Stromal cell of bone marrow (primary cell): ENCODE measurements at regions not wholly inside any gene's neighbourhood (a gene's known extent, or its start where the extent isn't known, plus 50 kb on each side); places are given as distances from the start of the nearest gene placed in this dataset.
A peak's percentile ranks its signal among the peaks of the same experiment; 100 is the strongest.
"Not testable (repeated sequence)": the region's sequence is repeated elsewhere in the genome, so short reads cannot be mapped to it uniquely, and the experiment has no call there.

Source experiments
- DNase-seq: peaks from one replicate; pipeline ENCODE4 v3.0.0-alpha.2; 2012; ENCODE audit warnings: low read depth

DNA sequence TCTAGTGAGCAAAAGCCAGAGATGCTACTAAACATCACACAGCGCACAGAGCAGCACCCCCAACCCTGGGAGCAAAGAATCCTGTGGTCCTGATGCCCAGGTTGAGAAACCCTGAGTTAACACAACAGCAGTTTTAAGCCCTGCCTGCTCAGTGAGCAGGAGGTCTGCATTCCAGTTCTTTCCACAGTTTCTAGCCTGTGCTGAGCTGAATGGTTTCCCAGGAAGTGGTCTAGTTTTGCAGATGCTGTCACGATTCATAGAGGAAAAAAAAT is 171.1 kb upstream of the PROK2 start:
- DNase-seq: peak; percentile 2

DNA sequence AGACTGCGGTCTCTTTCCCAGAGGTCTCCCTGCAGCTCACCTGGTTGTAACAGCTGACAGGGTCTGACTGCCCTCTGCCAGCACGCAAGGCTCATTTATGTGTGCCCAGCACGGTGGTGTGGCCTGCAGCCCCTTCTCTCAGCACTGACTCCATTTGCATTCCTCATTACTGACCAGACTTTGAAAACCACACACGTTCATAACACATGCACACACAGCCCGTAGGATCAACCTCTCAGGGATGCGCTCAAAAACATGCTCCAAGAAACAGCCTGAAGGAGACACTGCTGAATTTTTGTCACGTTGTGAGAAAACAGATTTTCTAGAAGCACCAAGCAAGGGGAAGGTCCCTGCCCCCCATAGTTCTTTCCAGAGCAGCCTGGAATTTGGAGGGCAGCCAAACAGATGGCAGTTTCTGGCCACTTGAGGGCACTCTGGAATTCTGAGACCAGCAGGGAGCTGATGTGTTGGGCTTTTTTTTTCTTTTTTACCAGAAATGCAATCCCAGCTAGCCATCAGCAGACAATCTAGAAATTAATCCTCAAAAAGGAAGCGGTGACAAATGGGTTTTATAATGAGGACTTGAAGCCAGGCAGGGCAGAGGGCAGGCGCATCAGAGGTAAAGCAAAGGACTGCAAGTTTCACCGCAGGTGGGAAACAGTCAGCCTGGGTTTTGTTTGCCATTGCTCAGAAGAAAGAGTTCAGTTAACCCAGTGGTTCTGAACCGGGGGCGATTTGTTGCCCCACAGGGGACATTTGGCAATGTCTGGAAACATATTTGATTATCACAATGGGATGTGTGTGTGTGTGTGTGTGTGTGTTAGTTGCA is 170.5 kb upstream of the PROK2 start:
- peak; percentile 80 for DNase-seq

DNA sequence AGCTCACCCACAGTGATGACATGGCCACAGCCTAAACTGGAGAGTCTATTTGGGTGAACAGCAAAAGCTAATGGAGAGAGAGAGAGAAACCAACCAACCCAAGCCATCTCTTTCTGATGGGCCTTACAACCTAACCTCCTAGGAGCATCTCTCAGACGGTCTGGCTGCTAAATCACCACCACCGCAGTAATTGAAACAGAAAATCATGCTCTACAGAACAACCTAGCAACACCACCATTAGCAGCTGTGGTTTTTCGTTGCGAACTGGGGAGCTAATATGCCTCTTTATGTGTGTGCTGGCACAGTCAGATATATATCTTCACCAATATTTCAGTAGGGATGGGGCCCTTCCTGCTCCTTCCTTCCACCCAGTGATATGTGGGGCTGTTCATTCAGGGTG is 166.9 kb upstream of the PROK2 start:
- DNase-seq: no peak

DNA sequence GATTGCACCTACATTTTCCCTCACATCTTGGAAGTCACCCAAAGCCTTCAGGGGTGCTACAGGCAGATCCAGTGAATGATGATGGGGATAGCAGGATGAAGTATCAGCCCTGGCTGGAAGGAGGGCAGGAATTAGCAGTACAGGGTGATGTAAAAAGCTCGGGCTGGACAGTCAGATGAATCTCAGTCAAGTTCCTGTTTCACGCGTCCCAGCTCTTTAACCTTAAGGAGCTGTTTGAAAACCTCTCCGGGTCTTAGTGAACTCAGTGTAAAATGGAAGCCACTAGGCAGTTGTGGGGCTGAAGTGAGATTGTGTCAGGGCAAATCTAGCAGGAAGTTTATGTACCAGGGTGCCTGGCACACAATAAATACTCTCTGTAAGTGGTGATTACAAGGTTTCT is 166.4 kb upstream of the PROK2 start:
- DNase-seq: no peak

DNA sequence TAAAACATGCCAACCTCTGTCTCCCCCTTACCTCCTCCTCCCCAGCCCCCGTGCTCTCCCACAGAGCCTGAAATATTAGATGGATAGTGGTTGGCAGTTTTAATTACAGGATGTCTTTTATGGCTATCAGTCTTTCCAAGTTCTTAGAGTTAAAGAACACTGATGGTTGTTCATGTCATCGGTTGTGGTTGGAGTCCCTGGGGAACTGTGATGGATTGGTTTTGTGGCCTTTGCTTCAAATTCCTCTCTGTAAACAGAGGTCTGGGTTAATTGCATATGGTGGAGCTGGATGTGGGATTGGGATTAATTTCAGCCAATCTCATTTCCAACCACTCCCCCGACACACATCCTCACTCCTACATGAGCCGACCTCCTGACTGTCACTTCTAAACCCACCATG is 164.5 kb upstream of the PROK2 start:
- no peak for DNase-seq

DNA sequence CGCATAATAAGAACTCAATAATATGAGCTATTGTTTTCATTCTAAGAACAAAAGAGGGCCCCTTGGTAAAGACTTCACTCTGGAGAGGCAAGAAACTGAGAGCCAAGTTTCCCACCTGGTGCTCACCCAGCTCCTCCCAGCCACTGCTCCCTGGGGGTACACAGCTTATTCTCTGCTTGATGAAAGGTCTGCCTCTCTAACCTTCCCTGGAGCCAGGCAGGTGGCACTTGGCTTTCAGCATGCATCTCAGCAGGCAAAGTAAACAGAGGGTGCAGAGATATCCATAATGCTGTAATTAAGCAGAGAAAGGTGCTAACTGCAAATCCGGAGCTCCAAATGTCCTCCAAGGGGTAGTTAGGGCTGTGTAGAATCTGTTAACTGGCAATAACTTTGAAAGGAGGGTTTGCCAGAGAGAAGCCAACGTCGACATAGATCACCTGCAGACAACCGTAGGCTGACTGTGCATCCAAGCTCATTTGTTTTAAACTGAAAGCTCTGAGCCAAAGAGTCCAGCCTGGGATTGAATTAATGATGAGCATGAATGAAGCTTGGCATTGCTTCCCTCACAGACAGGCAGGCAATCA is 159.6 kb upstream of the PROK2 start:
- DNase-seq: no peak

DNA sequence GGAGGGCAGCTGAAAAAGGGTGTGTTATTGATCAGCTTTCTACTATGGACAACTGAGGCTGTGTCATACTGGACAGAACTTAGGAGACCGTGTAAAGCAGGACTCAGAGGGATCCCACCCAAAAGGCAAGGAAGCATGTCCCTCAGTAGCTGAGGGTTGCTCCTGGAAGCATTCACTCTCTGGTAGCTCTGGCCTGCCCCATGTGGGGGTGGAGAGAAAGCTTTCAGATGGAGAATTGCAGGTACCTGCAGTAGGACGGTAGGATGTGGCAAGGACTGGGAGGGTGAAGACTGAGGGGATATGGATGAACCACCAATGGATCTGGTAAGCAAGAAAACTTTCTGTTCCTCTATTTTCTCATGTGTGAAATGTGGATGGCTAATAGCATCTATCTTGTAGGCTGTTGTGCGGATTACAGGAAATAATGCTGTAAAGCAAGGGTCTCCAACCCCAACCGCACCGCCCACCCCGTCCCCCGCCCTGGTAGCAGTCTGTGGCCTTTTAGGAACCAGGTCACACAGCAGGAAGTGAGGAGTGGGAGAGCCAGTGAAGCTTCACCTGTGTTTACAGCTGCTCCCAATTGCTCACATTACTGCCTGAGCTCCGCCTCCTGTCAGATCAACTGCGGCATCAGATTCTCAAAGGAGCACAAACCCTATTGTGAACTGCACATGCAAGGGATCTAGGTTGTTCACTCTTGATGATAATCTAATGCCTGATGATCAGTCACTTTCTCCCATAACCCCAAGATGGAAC is 157.7 kb upstream of the PROK2 start:
- no peak for DNase-seq

DNA sequence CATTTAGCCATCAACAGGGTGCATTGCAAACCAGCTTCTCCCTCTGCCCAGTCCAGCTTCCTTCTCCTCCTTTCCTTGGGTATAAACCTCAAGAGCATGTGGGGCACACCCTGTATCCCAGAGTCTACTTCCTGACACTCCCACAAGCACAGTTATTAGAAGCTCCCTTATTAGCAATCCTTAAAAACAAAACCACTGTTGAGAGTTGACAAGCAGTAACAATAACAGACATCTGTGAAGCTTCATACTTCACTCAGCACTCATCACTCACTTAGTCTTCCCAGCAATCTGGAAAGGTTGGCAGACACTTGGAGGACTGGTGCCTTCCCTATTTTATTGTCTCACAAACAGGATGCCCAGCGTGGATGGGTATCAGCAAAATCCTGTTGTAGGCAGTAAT is 155.5 kb upstream of the PROK2 start:
- no peak for DNase-seq

DNA sequence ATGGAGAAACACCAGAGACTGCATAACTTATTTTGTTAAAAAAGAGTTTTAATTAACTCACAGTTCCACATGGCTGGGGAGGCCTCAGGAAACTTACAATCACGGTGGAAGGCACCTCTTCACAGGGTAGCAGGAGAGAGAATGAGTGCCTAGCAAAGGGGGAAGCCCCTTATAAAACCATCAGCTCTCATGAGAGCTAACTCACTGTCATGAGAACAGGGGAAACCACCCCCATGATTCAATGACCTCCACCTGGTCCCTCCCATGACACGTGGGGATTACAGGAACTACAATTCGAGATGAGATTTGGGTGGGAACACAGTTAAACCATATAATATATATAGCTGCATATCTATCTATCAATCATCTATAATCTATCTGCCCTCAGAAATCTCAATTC is 153.1 kb upstream of the PROK2 start:
- DNase-seq: not testable (repeated sequence)

DNA sequence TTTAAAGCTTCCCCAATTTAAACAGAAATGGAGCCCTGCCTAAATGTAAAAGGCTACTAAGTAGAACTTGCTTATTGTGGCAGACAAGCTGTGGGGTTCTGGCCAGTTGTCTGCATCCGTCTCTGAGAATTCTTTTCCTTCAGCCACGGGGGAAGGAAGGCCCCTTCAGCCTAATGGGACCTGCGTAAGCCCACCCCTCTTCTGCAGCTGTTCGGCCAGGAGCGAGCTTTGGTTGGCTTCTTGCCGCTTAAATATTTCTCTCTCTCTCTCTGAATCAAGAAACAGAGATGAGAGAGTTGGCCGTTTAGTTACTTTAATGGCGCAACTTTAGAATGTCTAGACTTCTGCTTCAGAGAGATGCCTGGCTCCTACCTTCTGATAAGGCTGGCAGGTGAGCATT is 151.7 kb upstream of the PROK2 start:
- DNase-seq: no peak

DNA sequence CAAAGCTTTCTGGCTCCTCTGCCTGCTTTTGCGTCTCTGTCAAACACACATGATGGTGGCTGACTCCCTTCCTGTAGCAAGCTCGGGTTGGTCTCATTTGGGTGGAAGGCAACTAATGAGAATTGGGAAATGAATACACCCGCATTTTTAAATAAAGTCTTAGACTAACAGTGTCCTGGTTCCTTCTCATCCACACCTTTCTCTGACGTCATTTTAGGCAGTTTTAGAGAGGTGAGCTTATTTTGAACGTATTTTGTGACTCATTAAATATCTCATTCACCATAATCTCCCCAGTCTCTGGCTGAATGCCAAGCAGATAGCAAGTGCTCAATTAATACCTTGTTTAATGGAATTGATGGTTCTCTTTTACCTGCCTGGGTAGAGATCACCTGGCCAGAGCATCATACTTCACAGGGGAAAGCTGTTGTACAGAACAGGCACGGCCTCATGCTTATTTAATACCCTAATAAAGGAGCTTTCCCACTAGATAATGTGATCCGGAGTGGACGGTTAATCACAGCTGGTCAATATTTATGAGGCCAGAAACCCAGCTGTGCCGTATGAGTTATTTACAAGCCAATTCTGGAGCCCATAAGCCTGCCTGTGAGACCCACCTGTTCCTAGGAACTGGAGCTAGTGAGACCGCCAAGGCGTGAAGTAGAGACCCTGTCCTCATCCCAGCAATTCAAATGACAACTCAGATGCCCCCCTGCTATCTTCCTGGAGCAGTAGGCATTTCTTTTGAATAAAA is 149.7 kb upstream of the PROK2 start:
- DNase-seq: no peak

DNA sequence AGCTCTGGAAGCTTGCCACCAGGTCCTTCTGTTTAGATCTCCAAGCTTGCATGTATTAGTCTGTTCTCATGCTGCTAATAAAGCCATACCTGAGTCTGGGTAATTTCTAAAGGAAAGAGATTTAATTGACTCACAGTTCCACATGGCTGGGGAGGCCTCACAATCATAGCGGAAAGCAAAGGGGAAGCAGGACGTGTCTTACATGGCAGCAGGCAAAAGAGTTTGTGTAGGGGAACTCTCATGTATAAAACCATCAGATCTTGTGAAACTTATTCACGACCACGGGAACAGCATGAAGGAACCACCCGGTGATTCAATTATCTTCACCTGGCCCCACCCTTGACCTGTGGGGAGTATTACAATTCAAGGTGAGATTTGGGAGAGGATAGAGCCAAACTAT is 147.0 kb upstream of the PROK2 start:
- no peak for DNase-seq

DNA sequence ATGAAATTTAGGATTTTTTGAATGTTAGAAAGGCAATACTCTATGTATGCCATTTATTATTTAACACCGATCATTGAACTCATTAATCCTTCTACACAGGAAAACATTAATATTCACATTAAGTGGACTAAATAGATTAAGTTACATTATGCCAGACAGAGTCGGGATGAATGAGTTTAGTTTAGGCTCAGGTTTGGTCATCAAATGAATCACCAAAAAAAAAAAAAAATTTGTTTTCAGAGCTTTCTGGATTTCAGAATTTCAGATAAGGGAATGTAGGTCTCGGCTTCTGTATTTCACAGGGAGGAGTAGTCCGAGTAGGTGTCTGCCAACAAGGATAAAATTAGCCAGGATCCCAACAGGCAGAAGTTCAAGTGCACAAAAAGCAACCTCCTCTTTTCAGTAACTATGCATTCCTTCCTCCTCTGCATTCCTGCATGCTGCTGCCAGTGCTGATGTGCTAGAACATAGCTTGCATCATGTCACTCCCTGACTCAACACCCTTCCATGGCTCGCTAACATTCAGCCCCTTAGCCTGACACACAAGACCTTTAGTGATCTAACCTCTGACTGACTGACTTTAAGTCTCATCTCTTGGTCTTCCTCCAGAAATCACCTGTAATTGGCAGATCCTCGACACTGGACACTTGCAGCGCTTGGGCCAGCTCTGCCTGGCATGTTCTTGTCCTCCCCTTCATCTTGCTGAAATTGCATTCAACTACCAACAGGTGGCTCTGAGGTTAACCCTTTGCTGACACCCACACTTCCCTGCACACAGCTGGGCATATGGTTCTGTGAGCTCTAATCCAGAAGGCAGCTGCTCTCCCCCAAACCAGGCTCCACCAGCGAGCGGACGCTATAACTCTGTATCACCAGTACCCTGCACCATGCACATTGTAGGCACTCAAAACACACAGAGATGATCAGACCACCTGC is 145.4 kb upstream of the PROK2 start:
- peak; percentile 25 for DNase-seq

DNA sequence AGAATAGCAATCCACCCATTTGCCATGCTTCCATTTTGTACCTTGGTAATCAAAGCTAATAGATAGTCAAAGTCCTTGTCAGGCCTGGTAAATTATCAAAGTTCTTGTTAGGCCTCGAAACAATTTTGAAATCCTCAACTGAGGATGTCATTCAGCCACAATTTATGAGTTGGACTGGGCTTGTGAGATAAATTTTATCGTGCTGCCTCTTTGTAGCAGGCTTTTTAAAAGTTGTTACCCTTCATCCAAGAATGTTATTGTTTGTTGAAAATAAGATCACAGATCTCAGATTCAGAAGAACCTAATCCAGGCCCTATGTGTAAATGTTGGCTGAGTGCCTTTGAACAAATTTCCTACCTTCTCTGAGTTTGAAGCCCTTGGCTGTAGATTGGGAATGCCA is 143.3 kb upstream of the PROK2 start:
- DNase-seq: no peak

DNA sequence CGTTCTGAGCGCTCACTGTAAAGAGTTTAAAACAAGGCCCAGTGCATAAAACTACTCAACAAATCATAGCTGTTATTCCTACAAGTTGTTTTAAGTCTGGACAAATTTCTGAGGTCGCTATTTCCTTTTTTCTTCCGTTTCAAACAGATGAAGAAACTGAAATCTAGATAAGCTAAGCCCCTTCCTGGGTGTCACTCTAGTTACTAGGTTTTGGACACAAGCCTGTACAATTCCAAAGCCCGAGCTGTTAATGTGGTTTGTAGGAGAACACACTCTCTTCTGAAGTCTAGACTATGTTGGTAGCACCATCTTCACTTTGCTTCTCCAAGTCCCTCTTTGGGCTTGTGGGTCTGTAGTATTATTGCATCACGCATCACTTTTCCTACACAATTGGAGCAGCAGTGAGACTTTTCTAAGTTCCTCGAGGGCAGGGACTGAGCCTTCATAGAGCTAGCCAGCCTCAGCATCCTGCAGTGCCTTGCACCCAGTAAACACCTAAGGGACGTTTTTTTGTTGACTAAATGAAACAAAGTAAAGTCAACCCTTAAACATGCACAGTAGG is 142.6 kb upstream of the PROK2 start:
- DNase-seq: no peak

DNA sequence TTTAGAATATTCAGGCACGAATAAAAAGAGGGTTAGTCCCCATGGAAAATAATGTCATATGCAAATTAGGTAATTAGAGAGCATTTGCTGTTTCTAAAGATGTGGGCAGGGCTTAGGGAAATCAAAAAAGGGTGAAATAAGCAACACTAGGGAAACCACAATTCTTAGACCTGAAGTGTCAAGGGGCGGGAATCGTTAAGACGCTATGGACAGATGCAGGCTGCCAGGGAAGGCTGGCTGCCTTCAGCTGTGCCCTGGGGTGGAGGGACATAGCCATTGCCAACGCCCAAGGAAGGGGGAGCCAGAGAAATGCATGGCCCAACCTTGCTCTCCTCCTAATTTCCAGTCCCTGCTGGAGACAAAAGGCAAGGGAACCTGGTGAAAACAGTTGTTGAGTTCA is 141.7 kb upstream of the PROK2 start:
- DNase-seq: no peak

DNA sequence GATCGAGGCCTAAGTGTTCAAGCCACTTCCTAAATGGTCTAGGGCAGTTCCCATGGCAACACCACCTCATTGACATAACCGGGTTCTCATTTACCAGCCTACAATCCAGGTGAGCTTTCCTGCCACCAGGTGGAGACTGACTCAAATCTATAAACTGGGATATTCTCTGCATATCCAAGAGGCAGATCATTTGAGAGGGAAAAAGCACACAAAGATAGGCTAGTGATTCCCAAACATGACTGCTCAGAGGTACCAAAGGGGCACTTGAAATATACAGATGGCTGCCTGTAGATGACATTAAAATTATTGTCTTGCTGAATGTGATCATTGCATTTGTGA is 141.3 kb upstream of the PROK2 start:
- no peak for DNase-seq

DNA sequence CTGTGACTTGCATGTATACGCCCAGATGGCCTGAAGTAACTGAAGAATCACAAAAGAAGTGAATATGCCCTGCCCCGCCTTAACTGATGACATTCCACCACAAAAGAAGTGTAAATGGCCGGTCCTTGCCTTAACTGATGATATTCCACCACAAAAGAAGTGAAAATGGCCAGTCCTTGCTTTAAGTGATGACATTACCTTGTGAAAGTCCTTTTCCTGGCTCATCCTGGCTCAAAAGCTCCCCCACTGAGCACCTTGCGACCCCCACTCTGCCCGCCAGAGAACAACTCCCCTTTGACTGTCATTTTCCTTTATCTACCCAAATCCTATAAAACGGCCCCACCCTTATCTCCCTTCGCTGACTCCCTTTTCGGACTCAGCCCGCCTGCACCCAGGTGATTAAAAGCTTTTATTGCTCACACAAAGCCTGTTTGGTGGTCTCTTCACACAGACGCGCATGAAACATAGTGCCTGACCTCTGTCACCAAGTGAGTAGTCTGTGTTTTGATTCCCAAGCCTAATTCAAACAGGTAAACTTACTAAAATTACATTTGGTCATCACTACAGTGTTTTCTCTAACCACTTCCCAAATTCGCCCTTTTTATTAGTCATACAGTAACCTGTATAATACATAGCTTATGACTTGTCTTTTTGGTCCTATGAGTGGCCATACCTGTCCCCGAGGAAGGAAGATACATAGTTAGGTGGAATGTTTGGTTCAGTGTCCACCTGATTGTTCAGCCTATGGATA is 140.7 kb upstream of the PROK2 start:
- not testable (repeated sequence) for DNase-seq

DNA sequence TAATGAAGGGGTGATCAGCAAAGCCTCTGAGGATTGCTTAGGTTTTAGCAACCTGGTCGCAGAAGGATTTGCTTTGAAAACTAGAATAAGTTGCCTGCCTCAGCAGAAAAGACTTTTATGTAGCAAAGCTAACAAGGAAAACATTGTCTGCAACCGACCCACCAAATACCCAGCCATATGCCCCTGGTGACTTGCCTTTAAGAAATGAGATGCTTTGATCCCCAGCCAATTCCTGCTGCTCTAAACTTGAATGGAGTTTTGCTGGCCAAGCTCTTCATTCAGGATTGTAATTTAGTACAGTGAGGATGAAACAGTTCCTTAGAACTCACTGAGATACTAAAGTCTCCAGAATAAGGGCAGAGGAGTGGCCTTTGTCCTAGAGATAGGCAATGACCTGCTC is 139.8 kb upstream of the PROK2 start:
- no peak for DNase-seq

DNA sequence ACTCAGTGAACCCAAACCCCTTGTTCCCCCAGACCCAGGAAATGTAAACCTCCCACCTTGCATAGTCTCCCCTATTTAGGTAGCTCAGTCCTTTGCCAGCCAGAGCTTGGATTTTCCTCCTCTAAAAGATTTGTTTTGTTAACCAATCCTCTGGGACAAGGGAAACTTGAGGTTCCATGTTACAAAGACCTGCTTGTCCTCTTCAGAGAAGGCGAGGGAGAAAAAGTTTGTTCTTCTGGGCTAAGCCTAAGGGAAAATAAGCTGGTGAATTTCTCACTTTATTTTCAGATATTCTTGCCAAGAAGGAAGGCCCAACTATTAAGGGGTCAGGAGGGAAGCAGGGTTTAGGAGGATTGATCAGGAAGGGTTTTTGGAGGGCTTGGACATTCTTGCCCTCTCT is 136.1 kb upstream of the PROK2 start:
- DNase-seq: no peak

DNA sequence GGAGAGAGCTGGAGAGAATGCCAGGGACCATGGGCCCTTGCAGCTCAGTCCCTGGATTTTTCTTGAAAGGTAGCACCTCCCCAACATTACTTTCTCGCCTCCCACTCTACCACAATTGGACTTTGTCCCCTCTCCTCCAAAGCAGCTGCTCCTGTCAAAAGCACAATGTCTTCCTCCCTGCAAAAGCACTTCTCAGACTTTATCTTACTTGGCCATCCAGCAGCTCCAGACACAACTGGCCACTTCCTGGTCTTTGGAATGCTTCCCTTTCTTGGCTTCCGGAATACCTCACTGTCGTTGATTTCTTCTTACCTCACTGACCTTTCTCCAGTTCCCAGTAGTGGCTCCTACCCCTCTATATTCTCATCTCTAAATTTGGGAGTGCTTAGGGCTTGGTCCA is 134.6 kb upstream of the PROK2 start:
- no peak for DNase-seq
